ENCODE measurements at regions not wholly inside any gene's neighbourhood (a gene's known extent, or its start where the extent isn't known, plus 50 kb on each side); places are given as distances from the start of the nearest gene placed in this dataset.

GRCh38 chr6:148128014-148128730, 214.5 kb upstream of the SASH1 start:
- Mint-ChIP-seq H3K36me3 (ENCODE audit: low read depth) (no peaks in the 10 kb centered on the region), H3K27me3 (peaks cover 10% of the 10 kb centered on the region), H3K4me1 (ENCODE audit: low read depth) (no peaks in the 10 kb centered on the region), H3K27ac (no peak overlapping the region), H3K9me3 (no peaks in the 10 kb centered on the region), H3K4me3 (no peak overlapping the region)
- no peak for DNase-seq

GRCh38 chr6:148134592-148134991, 208.0 kb upstream of the SASH1 start:
- H3K27ac Mint-ChIP-seq: no peak overlapping the region
- no peaks in the 10 kb centered on the region for H3K36me3 Mint-ChIP-seq (ENCODE audit: low read depth)
- peaks cover 13% of the 10 kb centered on the region for H3K27me3 Mint-ChIP-seq
- peaks cover 3% of the 10 kb centered on the region for H3K4me1 Mint-ChIP-seq (ENCODE audit: low read depth)
- H3K9me3 Mint-ChIP-seq: peaks cover 4% of the 10 kb centered on the region
- no peak for DNase-seq
- H3K4me3 Mint-ChIP-seq: no peak overlapping the region

- Mint-ChIP-seq H3K27me3 (peaks cover 9% of the 10 kb centered on the region), H3K36me3 (ENCODE audit: low read depth) (no peaks in the 10 kb centered on the region), H3K27ac (no peak overlapping the region), H3K4me1 (ENCODE audit: low read depth) (peaks cover 3% of the 10 kb centered on the region), H3K4me3 (no peak overlapping the region), H3K9me3 (peaks cover 4% of the 10 kb centered on the region)
- no peak for DNase-seq
Measured at GRCh38 chr6:148136586-148136985, 206.1 kb upstream of the SASH1 start.

GRCh38 chr6:148137652-148138051, 205.0 kb upstream of the SASH1 start:
- Mint-ChIP-seq H3K4me1 (ENCODE audit: low read depth) (peaks cover 3% of the 10 kb centered on the region), H3K36me3 (ENCODE audit: low read depth) (no peaks in the 10 kb centered on the region), H3K27me3 (peaks cover 6% of the 10 kb centered on the region), H3K4me3 (no peak overlapping the region), H3K27ac (no peak overlapping the region), H3K9me3 (peaks cover 4% of the 10 kb centered on the region)
- no peak for DNase-seq

GRCh38 chr6:148138573-148138972, 204.1 kb upstream of the SASH1 start:
- Mint-ChIP-seq H3K4me3 (no peak overlapping the region), H3K27me3 (peaks cover 10% of the 10 kb centered on the region), H3K36me3 (ENCODE audit: low read depth) (no peaks in the 10 kb centered on the region), H3K27ac (no peak overlapping the region), H3K4me1 (ENCODE audit: low read depth) (peaks cover 3% of the 10 kb centered on the region), H3K9me3 (peaks cover 4% of the 10 kb centered on the region)
- no peak for DNase-seq

GRCh38 chr6:148140772-148141557, 201.7 kb upstream of the SASH1 start:
- DNase-seq: no peak
- Mint-ChIP-seq H3K4me1 (ENCODE audit: low read depth) (peaks cover 12% of the 10 kb centered on the region), H3K36me3 (ENCODE audit: low read depth) (no peaks in the 10 kb centered on the region), H3K9me3 (peaks cover 4% of the 10 kb centered on the region), H3K27me3 (peaks cover 18% of the 10 kb centered on the region), H3K27ac (no peak overlapping the region), H3K4me3 (no peak overlapping the region)

GRCh38 chr6:148142821-148143220, 199.8 kb upstream of the SASH1 start:
- no peak for DNase-seq

GRCh38 chr6:148143771-148144170, 198.9 kb upstream of the SASH1 start:
- peaks cover 18% of the 10 kb centered on the region for H3K27me3 Mint-ChIP-seq
- peaks cover 25% of the 10 kb centered on the region for H3K4me1 Mint-ChIP-seq (ENCODE audit: low read depth)
- H3K4me3 Mint-ChIP-seq: no peak overlapping the region
- no peak for DNase-seq
- H3K36me3 Mint-ChIP-seq (ENCODE audit: low read depth): no peaks in the 10 kb centered on the region
- peaks cover 3% of the 10 kb centered on the region for H3K9me3 Mint-ChIP-seq
- H3K27ac Mint-ChIP-seq: no peak overlapping the region

More at GRCh38 chr6:148142821-148143220, 199.8 kb upstream of the SASH1 start:
- Mint-ChIP-seq H3K36me3 (ENCODE audit: low read depth) (no peaks in the 10 kb centered on the region), H3K9me3 (peaks cover 5% of the 10 kb centered on the region), H3K4me1 (ENCODE audit: low read depth) (peaks cover 25% of the 10 kb centered on the region), H3K27ac (no peak overlapping the region), H3K27me3 (peaks cover 18% of the 10 kb centered on the region), H3K4me3 (no peak overlapping the region)

- Mint-ChIP-seq H3K9me3 (peaks cover 3% of the 10 kb centered on the region), H3K4me1 (ENCODE audit: low read depth) (peaks cover 24% of the 10 kb centered on the region), H3K36me3 (ENCODE audit: low read depth) (no peaks in the 10 kb centered on the region), H3K27ac (no peak overlapping the region), H3K4me3 (no peak overlapping the region), H3K27me3 (peaks cover 18% of the 10 kb centered on the region)
- DNase-seq: peak; percentile 73
Measured at GRCh38 chr6:148144917-148145521, 197.6 kb upstream of the SASH1 start.

GRCh38 chr6:148146717-148147462, 195.7 kb upstream of the SASH1 start:
- Mint-ChIP-seq H3K4me3 (peak overlapping the region; percentile 64), H3K36me3 (ENCODE audit: low read depth) (no peaks in the 10 kb centered on the region), H3K4me1 (ENCODE audit: low read depth) (peaks cover 24% of the 10 kb centered on the region), H3K9me3 (peaks cover 3% of the 10 kb centered on the region), H3K27me3 (peaks cover 20% of the 10 kb centered on the region), H3K27ac (peak overlapping the region; percentile 94)
- peak; percentile 67 for DNase-seq

- peaks cover 25% of the 10 kb centered on the region for H3K27me3 Mint-ChIP-seq
- H3K4me1 Mint-ChIP-seq (ENCODE audit: low read depth): peaks cover 24% of the 10 kb centered on the region
- peaks cover 3% of the 10 kb centered on the region for H3K9me3 Mint-ChIP-seq
- DNase-seq: no peak
- H3K27ac Mint-ChIP-seq: no peak overlapping the region
- no peak overlapping the region for H3K4me3 Mint-ChIP-seq
- H3K36me3 Mint-ChIP-seq (ENCODE audit: low read depth): no peaks in the 10 kb centered on the region
Measured at GRCh38 chr6:148147463-148147830, 195.2 kb upstream of the SASH1 start.

GRCh38 chr6:148151896-148152643, 190.6 kb upstream of the SASH1 start:
- Mint-ChIP-seq H3K27ac (no peak overlapping the region), H3K36me3 (ENCODE audit: low read depth) (no peaks in the 10 kb centered on the region), H3K9me3 (no peaks in the 10 kb centered on the region), H3K4me3 (no peak overlapping the region), H3K27me3 (peaks cover 26% of the 10 kb centered on the region), H3K4me1 (ENCODE audit: low read depth) (peaks cover 5% of the 10 kb centered on the region)
- no peak for DNase-seq

GRCh38 chr6:148154668-148155067, 188.0 kb upstream of the SASH1 start:
- H3K4me1 Mint-ChIP-seq (ENCODE audit: low read depth): no peaks in the 10 kb centered on the region
- no peak for DNase-seq
- H3K27ac Mint-ChIP-seq: no peak overlapping the region
- no peaks in the 10 kb centered on the region for H3K9me3 Mint-ChIP-seq
- H3K27me3 Mint-ChIP-seq: peaks cover 26% of the 10 kb centered on the region
- no peaks in the 10 kb centered on the region for H3K36me3 Mint-ChIP-seq (ENCODE audit: low read depth)
- H3K4me3 Mint-ChIP-seq: no peak overlapping the region

- Mint-ChIP-seq H3K4me1 (ENCODE audit: low read depth) (no peaks in the 10 kb centered on the region), H3K36me3 (ENCODE audit: low read depth) (no peaks in the 10 kb centered on the region), H3K27me3 (peaks cover 26% of the 10 kb centered on the region), H3K27ac (no peak overlapping the region), H3K9me3 (no peaks in the 10 kb centered on the region), H3K4me3 (no peak overlapping the region)
- DNase-seq: no peak
Measured at GRCh38 chr6:148155293-148155692, 187.3 kb upstream of the SASH1 start.
